B cell (primary cell): ENCODE measurements at regions not wholly inside any gene's neighbourhood (a gene's known extent, or its start where the extent isn't known, plus 50 kb on each side); places are given as distances from the start of the nearest gene placed in this dataset.

ENCODE experiments used
- ATAC-seq: fragments of 200-7000 bp; cut with Tn5 transposase; one replicate; pipeline ENCODE4 v1.10.0; 2021; ENCODE audit warnings: low read depth, mild to moderate bottlenecking, moderate number of reproducible peaks, moderate library complexity
- CTCF ChIA-PET: fragments of 350-600 bp; sonication (Branson Sonifier 250); formaldehyde crosslinking; loops from one replicate; lab custom pipeline; 2021; ENCODE audit warnings: antibody characterized with exemption, inconsistent platforms; lab: Charles Lee
- POLR2A ChIA-PET: fragments of 350-600 bp; sonication (Branson Sonifier 250); formaldehyde crosslinking; loops from one replicate; lab custom pipeline; 2021; ENCODE audit warnings: antibody characterized with exemption; lab: Charles Lee
- DNase-seq: peaks from one replicate; pipeline ENCODE4 v3.0.0; 2013
- H2AFZ ChIP-seq: 2 replicates; pipeline ENCODE4 v1.6.1; 2012; ENCODE audit warnings: mild to moderate bottlenecking, low read depth, low read length; ENCODE audit not compliant: insufficient read depth, poor library complexity, severe bottlenecking
- H3K27ac ChIP-seq, 2 donors: 1 replicate in 1 of 2; 2 replicates in 1 of 2; pipeline ENCODE4 v1.5.1; 2012 to 2013; ENCODE audit warnings: low read length in 2 of 2, mild to moderate bottlenecking in 2 of 2, moderate library complexity in 1 of 2
- H3K27me3 ChIP-seq, 4 experiments: fragments of 200-600 bp in 1 of 4; sonication (generic) in 1 of 4; replicated peaks in 1 of 4; 1 replicate in 2 of 4; 2 replicates in 2 of 4; pipeline versions ENCODE4 v1.6.1 to v1.7.0; 2013 to 2016; ENCODE audit warnings: low read length in 3 of 4, mild to moderate bottlenecking in 2 of 4, mixed read lengths in 1 of 4, moderate library complexity in 1 of 4; ENCODE audit not compliant: insufficient read depth in 4 of 4, control insufficient read depth in 3 of 4; ENCODE audit errors: control extremely low read depth in 1 of 4
- H3K36me3 ChIP-seq, 2 experiments: replicated peaks in 1 of 2; 1 replicate in 1 of 2; 2 replicates in 1 of 2; pipeline versions ENCODE4 v1.6.1 to v1.7.1; 2013; ENCODE audit warnings: low read length in 1 of 2; ENCODE audit not compliant: insufficient read depth in 2 of 2, control insufficient read depth in 1 of 2; ENCODE audit errors: control extremely low read depth in 1 of 2, extremely low read depth in 1 of 2
- H3K4me1 ChIP-seq, 2 donors: fragments of 200-600 bp in 1 of 2; sonication (generic) in 1 of 2; 1 replicate in 1 of 2; 2 replicates in 1 of 2; pipeline versions ENCODE4 v1.5.1 to v1.6.1; 2013 to 2017; ENCODE audit warnings: low read length in 2 of 2; ENCODE audit not compliant: control insufficient read depth in 2 of 2, insufficient read depth in 2 of 2
- H3K4me2 ChIP-seq: replicated peaks from 2 replicates; pipeline ENCODE3; 2012; ENCODE audit warnings: mild to moderate bottlenecking, low read depth, low read length; ENCODE audit not compliant: poor library complexity, severe bottlenecking
- H3K4me3 ChIP-seq, 5 experiments: fragments of 200-600 bp in 1 of 5; sonication (generic) in 1 of 5; 1 replicate in 3 of 5; 2 replicates in 2 of 5; pipeline versions ENCODE4 v1.5.1 to v1.7.0; 2011 to 2016; ENCODE audit warnings: low read length in 4 of 5, mild to moderate bottlenecking in 4 of 5, low read depth in 2 of 5, control low read depth in 1 of 5, moderate library complexity in 1 of 5; ENCODE audit not compliant: insufficient read depth in 1 of 5; ENCODE audit errors: control extremely low read depth in 1 of 5, extremely low read depth in 1 of 5
- H3K79me2 ChIP-seq: fragments of 200-600 bp; sonication (generic); one replicate; pipeline ENCODE4 v1.6.0; 2016; ENCODE audit warnings: low read length; ENCODE audit not compliant: control insufficient read depth, insufficient read depth
- H3K9ac ChIP-seq: fragments of 200-600 bp; sonication (generic); 2 replicates; pipeline ENCODE4 v1.6.1; 2017; ENCODE audit warnings: mild to moderate bottlenecking, low read length, moderate library complexity
- H3K9me3 ChIP-seq, 3 donors: one replicate each; pipeline versions ENCODE4 v1.6.1 to v1.7.1; 2013; ENCODE audit warnings: low read length in 2 of 3; ENCODE audit not compliant: control insufficient read depth in 2 of 3, insufficient read depth in 1 of 3; ENCODE audit errors: control extremely low read depth in 1 of 3
- H4K20me1 ChIP-seq: 2 replicates; pipeline ENCODE4 v1.6.0; 2012; ENCODE audit warnings: mild to moderate bottlenecking, low read length; ENCODE audit not compliant: insufficient read depth, control insufficient read depth, poor library complexity, severe bottlenecking
- H3K27ac Mint-ChIP-seq: one replicate; pipeline ENCODE4 v1.8.0; 2021; ENCODE audit warnings: mixed read lengths
- H3K27me3 Mint-ChIP-seq: one replicate; pipeline ENCODE4 v1.8.0; 2021; ENCODE audit warnings: mixed read lengths
- H3K4me1 Mint-ChIP-seq: one replicate; pipeline ENCODE4 v1.8.0; 2021; ENCODE audit warnings: mixed read lengths
- H3K4me3 Mint-ChIP-seq: one replicate; pipeline ENCODE4 v1.8.0; 2021; ENCODE audit warnings: mixed read lengths
- H3K9me3 Mint-ChIP-seq: one replicate; pipeline ENCODE4 v1.8.0; 2022; ENCODE audit warnings: mixed read lengths; ENCODE audit not compliant: insufficient read depth
- CTCF ChIP-seq: fragments of 200-600 bp; IDR thresholded peaks from one replicate; pipeline ENCODE4 v1.8.0; 2022; ENCODE audit warnings: antibody characterized with exemption, mild to moderate bottlenecking
- EZH2 ChIP-seq: IDR thresholded peaks from 2 replicates; pipeline ENCODE4 v1.6.1; 2012; ENCODE audit warnings: borderline replicate concordance, low read depth, mild to moderate bottlenecking, moderate library complexity, low read length; ENCODE audit not compliant: insufficient read depth, poor library complexity, severe bottlenecking
- WGBS: methylation state at CpG from one replicate; pipeline ENCODE4 v1.1.5; 2013; ENCODE audit warnings: missing lambda C conversion rate; ENCODE audit not compliant: insufficient coverage; 5-methylcytosine and 5-hydroxymethylcytosine counted together
- intact Hi-C: fragments of 100-400 bp; cut with micrococcal nuclease; formaldehyde crosslinking; loops from one replicate; pipeline ENCODE4 v1.10.0; 2022

- no peak overlapping the region for H3K4me2 ChIP-seq
- peaks cover 26% of the 10 kb centered on the region for H3K27me3 Mint-ChIP-seq
- POLR2A ChIA-PET, result no interaction called here
Measured at GRCh38 chr2:106575955-106576354, 88.8 kb downstream of the CD8B2 start.

GRCh38 chr2:106577255-106577651, 90.1 kb downstream of the CD8B2 start:
- Histone ChIP-seq H3K4me3 (no peak overlapping the region), H3K36me3 (no peaks in the 10 kb centered on the region), H3K9me3 (peaks cover 0 to 3% (median 0%) of the 10 kb centered on the region in 3 donors), H3K4me1 (peaks cover 6 to 8% of the 10 kb centered on the region in 2 donors), H2AFZ (no peak overlapping the region), H3K9ac (no peak overlapping the region), H4K20me1 (no peaks in the 10 kb centered on the region), H3K79me2 (no peaks in the 10 kb centered on the region), H3K27ac (no peak overlapping the region), H3K27me3 (peaks cover 0 to 22% (median 4%) of the 10 kb centered on the region in 4 experiments), H3K4me2 (no peak overlapping the region)
- H3K9me3 Mint-ChIP-seq, result no peaks in the 10 kb centered on the region
- peaks cover 8% of the 10 kb centered on the region for H3K4me1 Mint-ChIP-seq
- peaks cover 37% of the 10 kb centered on the region for H3K27me3 Mint-ChIP-seq
- no peak overlapping the region for H3K27ac Mint-ChIP-seq
- POLR2A ChIA-PET, result no interaction called here
- intact Hi-C loops, result no loop called here
- ATAC-seq, result no peak
- CTCF ChIA-PET, result interaction anchor here (0.8 kb wide), 1 partner anchor 226 kb away, joined by 4 read pairs; no protein-coding TSS in a partner anchor
- H3K4me3 Mint-ChIP-seq, result no peak overlapping the region
- TF ChIP-seq CTCF, result no peak
- TF ChIP-seq EZH2, result no peak
- no peak for DNase-seq
- WGBS, result 92% methylated on average over 4 of the region's 5 CpGs

More at GRCh38 chr2:106575955-106576354, 88.8 kb downstream of the CD8B2 start:
- CTCF ChIA-PET, result no interaction called here
- TF ChIP-seq EZH2, result no peak
- no peak for TF ChIP-seq CTCF
- Histone ChIP-seq H3K9me3 (no peaks in the 10 kb centered on the region), H3K27me3 (peaks cover 0 to 10% (median 2%) of the 10 kb centered on the region in 4 experiments), H3K36me3 (no peaks in the 10 kb centered on the region), H2AFZ (no peak overlapping the region), H3K79me2 (no peaks in the 10 kb centered on the region), H3K4me3 (no peak overlapping the region), H4K20me1 (no peaks in the 10 kb centered on the region), H3K4me1 (no peaks in the 10 kb centered on the region), H3K27ac (no peak overlapping the region), H3K9ac (no peak overlapping the region)
- no peak overlapping the region for H3K4me3 Mint-ChIP-seq
- intact Hi-C loops, result no loop called here
- H3K9me3 Mint-ChIP-seq, result no peaks in the 10 kb centered on the region
- WGBS, result 100% methylated on average over 1 of the region's 6 CpGs
- H3K4me1 Mint-ChIP-seq, result no peaks in the 10 kb centered on the region
- no peak overlapping the region for H3K27ac Mint-ChIP-seq
- ATAC-seq (no peak), DNase-seq (no peak)
